HG03342 (cell line): ENCODE measurements at regions not wholly inside any gene's neighbourhood (a gene's known extent, or its start where the extent isn't known, plus 50 kb on each side); places are given as distances from the start of the nearest gene placed in this dataset.

Experiments
- ATAC-seq: cut with Tn5 transposase; IDR thresholded peaks from one replicate; pipeline ENCODE4 v1.9.1; 2021; ENCODE audit warnings: mild to moderate bottlenecking, moderate library complexity; ENCODE audit not compliant: unreplicated experiment

GRCh38 chr3:159439346-159439745 is 549.3 kb upstream of the IL12A start:
- no peak for ATAC-seq

GRCh38 chr3:159441279-159441678 is 547.4 kb upstream of the IL12A start:
- ATAC-seq = no peak

GRCh38 chr3:159443266-159443665 is 545.4 kb upstream of the IL12A start:
- no peak for ATAC-seq

- no peak for ATAC-seq
Observed at GRCh38 chr3:159447841-159448240, 540.8 kb upstream of the IL12A start.

- ATAC-seq = no peak
Observed at GRCh38 chr3:159448902-159449301, 539.7 kb upstream of the IL12A start.

- ATAC-seq = no peak
Observed at GRCh38 chr3:159451067-159451466, 537.6 kb upstream of the IL12A start.

- ATAC-seq = no peak
Observed at GRCh38 chr3:159451482-159451881, 537.2 kb upstream of the IL12A start.

GRCh38 chr3:159453036-159453435 is 535.6 kb upstream of the IL12A start:
- ATAC-seq = no peak

GRCh38 chr3:159453945-159454344 is 534.7 kb upstream of the IL12A start:
- ATAC-seq = no peak

- ATAC-seq = no peak
Observed at GRCh38 chr3:159455741-159456181, 532.9 kb upstream of the IL12A start.

GRCh38 chr3:159458010-159458409 is 530.6 kb upstream of the IL12A start:
- ATAC-seq = no peak

GRCh38 chr3:159458982-159459381 is 529.7 kb upstream of the IL12A start:
- ATAC-seq = no peak

- ATAC-seq = no peak
Observed at GRCh38 chr3:159472611-159473010, 516.0 kb upstream of the IL12A start.

GRCh38 chr3:159473206-159473605 is 515.4 kb upstream of the IL12A start:
- ATAC-seq = no peak

- no peak for ATAC-seq
Observed at GRCh38 chr3:159480046-159480445, 508.6 kb upstream of the IL12A start.

GRCh38 chr3:159482241-159482993 is 506.2 kb upstream of the IL12A start:
- no peak for ATAC-seq

- ATAC-seq = no peak
Observed at GRCh38 chr3:159482994-159483367, 505.7 kb upstream of the IL12A start.

- ATAC-seq = no peak
Observed at GRCh38 chr3:159486580-159486979, 502.1 kb upstream of the IL12A start.

- ATAC-seq = no peak
Observed at GRCh38 chr3:159487304-159487703, 501.3 kb upstream of the IL12A start.

GRCh38 chr3:159488602-159489001 is 500.0 kb upstream of the IL12A start:
- no peak for ATAC-seq

- no peak for ATAC-seq
Observed at GRCh38 chr3:159497361-159497760, 491.3 kb upstream of the IL12A start.

GRCh38 chr3:159499031-159499793 is 489.4 kb upstream of the IL12A start:
- no peak for ATAC-seq
